ENCODE measurements at regions not wholly inside any gene's neighbourhood (a gene's known extent, or its start where the extent isn't known, plus 50 kb on each side); places are given as distances from the start of the nearest gene placed in this dataset.

DNA sequence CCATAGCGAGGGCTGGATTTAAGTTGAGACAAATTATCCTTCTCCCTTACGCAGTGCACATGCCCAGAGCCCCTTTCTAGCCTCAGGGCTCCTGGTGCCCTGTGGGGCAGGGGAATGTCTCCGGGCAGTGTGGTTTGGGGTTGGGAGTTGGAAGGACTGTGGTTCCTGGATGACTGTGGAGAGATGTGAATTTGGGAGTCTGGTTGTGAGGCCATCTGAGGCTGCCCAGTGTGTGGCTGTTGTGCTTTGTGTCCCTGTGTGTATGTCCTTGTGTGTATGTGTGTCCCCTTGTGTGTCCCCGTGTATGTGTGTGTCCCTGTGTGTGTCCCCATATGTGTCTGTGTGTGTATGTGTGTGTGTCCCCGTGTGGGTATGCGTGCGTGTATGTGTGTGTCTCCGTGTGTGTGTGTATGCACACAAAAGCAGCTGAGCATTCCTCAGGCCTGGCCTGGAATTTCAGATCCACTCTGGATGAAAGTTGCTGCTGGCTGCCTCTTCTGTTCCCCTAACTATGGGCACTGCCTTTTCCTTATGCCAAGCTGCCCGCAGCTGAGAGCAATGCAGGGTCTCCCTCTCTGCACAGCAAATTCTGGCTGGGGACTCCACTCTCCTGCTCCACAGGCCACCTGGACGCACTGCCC lies 65.4 kb downstream of the UBIAD1 start:
- peak; percentile 69 for DNase-seq

- peak; percentile 86 for DNase-seq
These were observed 66.6 kb downstream of the UBIAD1 start for GRCh38 chr1:11339346-11340232.

DNA sequence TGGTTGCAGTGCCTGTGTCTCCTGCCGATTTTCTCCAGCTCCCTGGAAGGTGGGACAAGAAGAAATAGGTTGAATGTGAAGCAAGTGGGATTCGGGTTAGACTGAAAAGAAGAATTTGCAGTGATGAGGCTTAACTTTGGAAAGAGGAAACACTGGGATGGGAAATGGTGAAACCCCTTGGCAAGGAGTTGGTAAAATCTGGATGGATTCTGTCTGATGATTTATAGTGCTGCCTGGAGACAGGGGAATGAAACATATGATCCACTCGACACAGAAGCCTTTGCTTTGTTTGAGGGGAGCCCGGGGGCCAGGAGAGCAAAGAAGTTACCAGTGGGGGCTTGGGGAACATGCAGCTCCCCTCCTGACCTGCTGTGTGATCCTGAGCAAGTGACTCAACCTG lies 67.2 kb downstream of the UBIAD1 start:
- DNase-seq, result no peak

GRCh38 chr1:11341901-11342552 lies 69.0 kb downstream of the UBIAD1 start:
- peak; percentile 56 for DNase-seq

DNA sequence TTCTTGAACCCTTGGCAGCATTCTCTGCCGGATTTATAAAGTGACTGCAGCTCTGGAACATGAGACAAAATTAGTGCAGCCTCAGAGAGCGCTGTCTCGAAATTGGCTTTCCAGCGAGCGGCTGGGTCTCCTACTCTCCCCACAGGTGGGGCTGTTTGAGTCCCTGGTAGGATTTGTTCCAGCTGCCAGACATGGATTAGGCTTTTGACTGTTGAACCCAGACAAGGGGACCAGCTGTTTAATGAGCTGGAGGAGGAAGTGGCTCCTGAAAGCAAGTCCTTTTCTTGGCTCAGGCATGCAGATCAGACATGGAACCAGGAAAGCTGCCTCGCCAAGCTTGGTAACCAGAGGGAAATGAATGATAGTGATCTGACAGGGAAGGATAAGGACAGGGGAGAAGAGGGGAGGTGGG lies 69.6 kb downstream of the UBIAD1 start:
- peak; percentile 59 for DNase-seq

DNA sequence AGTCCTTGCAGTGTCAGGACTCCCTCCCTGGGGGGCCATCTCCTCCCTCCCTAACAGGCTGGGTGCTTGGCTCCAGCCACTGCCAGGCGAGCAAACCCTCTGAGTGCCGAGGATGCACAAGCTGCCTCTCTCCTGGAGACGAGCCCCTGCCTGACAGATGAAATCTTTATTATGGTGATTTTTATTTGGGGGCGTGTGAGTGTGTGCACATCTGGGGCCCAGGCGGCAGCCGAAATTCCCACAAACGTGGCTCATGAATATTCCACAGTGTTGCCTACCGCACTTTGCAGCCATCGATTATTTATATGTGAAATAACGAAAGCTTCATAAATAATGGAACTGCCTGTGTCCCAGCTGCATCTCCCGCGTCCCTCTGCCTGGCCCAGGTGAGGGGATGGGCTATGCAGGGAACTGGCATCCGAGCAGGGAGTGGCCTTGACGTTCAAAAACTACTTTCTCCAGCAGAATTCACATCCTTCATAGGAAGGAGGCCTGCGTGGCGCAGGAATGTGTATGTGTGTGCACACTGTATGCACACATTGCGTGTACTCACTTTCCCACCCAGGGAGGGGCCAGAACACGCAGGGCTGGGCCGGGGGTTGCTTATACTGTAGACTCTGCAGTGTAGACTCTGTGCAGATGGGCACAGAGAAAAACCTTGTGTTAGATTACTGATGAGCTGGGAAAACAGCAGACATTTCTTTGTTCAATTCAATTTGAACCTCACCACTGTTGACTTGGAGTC lies 73.1 kb downstream of the UBIAD1 start:
- DNase-seq, result peak; percentile 72

DNA sequence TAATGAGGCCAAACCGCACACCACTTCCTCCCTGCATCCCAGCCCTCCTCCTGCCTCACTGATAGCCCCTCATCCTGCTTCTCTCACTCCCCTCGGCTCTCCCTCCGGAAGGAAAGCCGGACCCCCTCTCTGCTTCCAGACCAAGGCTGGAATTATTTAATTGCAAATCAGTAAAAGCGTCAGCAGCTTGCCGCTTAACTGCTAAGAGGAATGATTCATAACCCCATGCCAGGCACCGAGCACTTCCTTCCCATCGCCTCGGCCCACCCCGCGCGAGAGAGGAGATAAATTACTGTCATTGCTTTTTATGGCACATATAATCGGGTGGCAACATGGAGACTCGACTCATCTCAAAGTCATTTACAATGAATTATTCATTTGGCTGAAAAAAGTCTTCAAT lies 77.3 kb downstream of the UBIAD1 start:
- DNase-seq, result no peak

DNA sequence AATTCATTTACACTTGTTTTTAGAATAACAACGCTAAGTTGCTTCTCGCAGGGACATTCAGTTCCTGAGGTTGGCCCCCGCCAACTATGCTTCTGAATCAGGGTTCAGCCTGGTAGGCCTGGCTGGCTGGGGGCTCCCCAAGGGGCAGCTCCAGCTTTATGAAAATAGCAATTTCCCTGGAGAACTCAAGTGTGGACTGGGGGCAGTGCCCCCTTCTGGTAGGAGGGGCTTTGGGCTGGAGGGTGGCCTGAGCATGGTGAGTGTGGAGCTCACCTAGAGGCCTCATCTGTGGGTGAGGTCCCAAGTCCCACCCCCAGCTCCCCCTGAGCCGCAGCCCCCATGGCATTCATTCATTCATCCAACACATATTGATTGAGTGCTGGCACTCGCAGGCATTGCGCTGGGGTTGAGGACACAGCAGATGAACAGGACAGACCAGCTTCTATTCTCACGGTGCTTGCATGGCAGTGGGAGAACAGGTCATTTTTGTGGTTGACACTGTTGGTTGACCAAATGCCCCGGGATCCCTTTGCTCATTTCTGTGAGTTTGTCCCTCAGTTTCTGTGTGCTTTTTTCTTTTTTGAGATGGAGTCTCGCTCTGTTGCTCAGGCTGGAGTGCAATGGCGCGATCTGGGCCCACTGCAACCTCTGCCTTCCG lies 79.2 kb downstream of the UBIAD1 start:
- DNase-seq, result no peak

- DNase-seq, result no peak
These were observed 80.1 kb downstream of the UBIAD1 start for GRCh38 chr1:11352816-11353799.

DNA sequence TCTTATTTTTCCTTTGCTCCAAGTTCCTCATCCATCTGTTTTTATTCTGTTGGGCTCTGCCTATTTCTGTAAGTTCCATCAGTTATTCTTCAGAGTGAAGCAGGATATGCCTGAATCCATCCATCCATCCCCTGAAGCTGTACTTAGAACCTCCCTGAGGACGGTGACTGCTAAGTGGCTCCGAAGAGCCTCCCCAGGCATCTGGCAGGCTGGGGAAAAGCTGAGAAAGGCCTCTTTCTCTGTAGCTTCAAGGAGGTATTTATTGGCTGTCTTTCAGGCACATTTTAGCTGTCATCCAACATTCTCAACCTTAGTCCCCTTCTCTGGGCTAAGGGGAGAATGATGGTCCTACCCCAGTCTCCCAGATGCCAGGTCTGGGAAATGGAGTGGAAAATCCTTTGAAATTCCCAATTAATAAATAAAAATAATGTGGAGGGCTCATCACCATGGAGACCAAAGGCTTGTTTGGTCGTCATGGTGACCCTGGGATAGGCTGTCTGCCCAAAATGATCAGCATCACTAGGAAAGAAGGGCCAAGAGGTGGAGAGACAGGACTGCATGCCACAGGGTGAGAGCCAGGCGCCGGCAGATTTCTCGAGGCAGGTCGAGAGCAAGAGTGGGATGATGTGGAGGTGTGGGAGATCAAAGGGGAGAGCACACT lies 82.0 kb downstream of the UBIAD1 start:
- peak; percentile 98 for DNase-seq

DNA sequence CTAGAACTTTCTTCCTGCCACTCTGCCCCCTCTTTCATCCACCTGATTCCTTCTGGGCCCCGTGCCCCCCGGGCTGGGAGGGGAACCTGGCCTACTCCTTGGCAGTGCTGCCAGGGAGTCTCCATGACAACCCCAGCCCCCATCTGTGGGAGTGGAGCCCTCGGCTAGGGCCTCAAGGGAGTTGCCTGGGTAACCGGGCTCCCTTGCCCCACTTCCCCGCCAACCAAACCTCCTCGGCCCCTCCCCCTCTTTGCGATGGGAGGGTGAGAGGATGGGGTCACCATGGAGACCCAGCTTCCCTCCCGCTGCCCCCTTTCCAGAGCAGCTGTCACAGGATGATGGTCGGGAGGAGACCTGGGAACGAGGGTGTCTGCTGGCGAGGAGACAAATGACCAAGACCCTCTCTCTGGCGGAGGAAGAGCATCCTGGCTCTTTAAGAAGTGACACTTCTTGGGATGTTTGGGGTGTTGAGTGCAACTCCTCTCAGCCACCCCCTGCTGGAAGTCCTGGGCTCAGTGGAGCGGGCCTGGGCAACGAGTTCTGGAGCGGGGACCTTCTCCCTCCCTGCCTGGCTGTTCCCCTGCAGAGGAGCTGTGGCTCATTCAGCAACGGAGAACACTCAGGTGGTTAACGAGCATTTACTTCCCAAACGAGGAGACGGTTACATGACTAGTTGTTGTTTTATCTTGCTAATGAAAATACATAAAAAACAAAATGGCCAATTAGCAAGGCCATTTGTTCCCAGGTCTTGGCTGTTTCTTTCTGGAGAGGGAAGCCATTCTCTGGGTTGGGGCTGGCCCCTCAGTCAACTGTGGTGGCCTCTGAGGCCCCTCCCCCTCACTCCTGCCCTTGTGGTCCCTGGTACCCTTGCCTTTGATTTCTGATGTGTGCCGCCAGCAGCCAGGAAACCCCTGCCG lies 82.8 kb downstream of the UBIAD1 start:
- DNase-seq, result peak; percentile 99

- no peak for DNase-seq
These were observed 84.3 kb downstream of the UBIAD1 start for GRCh38 chr1:11357276-11357675.

- peak; percentile 53 for DNase-seq
These were observed 86.0 kb downstream of the UBIAD1 start for GRCh38 chr1:11358984-11359383.

DNA sequence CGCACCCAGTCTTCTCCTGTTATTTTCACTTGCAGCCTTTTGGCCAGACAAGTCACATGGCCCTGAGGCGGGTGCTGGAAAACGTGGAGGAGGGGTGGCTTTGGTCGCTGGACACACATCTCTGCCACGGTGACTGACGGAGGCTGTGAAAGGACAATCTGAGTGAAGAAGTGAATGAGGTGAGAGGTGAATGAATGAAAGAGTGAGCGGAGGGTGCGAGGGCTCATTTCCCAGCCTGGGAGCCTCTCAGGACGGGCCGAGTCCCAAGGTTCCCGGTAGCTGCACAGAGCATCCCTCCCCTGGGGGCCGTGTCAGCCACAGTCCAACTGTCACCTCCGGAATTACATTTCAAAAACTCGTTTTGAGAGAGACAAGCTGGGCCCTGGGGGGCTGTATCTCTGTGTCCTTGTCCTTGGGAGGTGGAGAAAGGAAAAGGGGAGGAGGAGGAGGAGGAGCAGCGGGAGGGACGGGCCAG lies 89.6 kb downstream of the UBIAD1 start:
- peak; percentile 70 for DNase-seq

DNA sequence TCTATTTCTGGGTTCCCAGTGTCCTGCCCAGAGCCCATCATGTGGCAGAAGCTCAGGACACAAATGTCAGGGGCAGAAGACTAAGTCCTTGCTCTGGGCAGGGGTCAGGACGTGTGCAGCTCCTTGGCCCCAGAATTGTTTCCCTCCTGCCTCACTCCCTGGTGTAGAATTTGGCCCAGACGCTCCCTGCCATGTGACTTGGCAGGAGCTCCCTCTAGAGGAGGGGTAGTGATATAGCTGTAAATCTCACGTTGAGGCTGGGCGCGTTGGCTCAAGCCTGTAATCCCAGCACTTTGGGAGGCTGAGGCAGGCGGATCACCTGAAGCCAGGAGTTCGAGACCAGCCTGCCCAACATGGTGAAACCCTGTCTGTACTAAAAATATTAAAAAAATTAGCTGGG lies 91.2 kb downstream of the UBIAD1 start:
- DNase-seq, result no peak

- DNase-seq, result no peak
These were observed 92.9 kb downstream of the UBIAD1 start for GRCh38 chr1:11365744-11366387.

DNA sequence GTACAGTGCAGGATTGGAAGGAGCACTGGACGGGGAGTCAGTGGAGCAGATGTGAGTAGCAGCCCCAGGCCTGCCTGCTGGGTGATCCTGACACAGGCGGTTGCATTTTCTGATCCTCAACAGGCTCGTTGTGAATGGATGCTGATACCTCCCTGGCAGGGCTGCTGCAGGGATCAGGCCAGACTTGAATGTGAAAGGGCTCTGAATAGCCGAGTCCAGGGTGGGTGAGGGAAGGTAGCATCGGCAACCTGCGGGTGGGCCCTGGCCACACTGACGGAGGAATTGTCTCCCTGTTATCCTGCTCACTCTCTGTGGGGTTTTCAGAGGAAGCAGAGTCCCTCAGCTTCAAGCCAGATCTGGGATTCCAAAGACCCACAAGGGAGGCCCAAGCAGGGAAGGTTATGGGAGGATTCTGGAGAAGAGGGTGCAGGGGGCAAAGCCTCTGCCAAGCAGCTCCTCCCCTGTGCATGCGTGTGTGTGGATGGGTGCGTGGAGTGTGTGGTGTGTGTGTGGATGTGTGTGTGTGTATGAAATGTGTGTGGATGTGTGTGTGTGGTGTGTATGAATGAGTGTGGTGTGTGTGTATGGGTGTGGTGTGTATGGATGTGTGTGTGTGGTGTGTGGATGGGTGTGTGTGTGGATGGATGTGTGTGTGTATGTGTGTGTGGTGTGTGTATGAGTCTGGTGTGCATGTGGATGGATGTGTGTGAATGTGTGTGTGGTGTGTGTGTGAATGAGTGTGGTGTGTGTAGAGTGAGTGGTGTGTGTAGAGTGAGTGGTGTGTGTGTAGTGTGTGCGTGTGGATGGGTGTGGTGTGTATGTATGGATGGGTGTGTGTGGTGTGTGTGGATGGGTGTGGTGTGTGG lies 100.3 kb downstream of the UBIAD1 start:
- no peak for DNase-seq
